K562 (cell line): ENCODE measurements at regions not wholly inside any gene's neighbourhood (a gene's known extent, or its start where the extent isn't known, plus 50 kb on each side); places are given as distances from the start of the nearest gene placed in this dataset.

ENCODE experiments used
- ATAC-seq: fragments of 200-7000 bp; cut with Tn5 transposase; 3 replicates; pipeline ENCODE4 v1.9.1; 2020; ENCODE audit warnings: moderate library complexity
- BruUV-seq: library from RNA; stranded (reverse); fragments of 400-500 nt; replicated peaks from 2 replicates; lab custom pipeline; 2021; lab: Mats Ljungman, UMichigan
- CTCF ChIA-PET: fragments of 300-600 bp; formaldehyde crosslinking; extraction: SDS; loops from one replicate; lab custom pipeline; 2021; ENCODE audit warnings: low intra/inter-chr PET ratio; lab: Yijun Ruan, JAX
- POLR2A ChIA-PET: fragments of 300-600, 350-650 bp; sonication (Branson Sonifier 250); formaldehyde crosslinking; extraction: SDS; loops from one replicate; lab custom pipeline; 2021; ENCODE audit warnings: antibody characterized with exemption, inconsistent platforms; lab: Yijun Ruan, JAX
- DNase-seq, 4 experiments: peaks; one replicate each; pipeline versions ENCODE4 v3.0.0 to v3.0.0-alpha.2; 2011 to 2018; ENCODE audit warnings: low spot score in 3 of 4, mixed read lengths in 3 of 4; ENCODE audit errors: extremely low read depth in 1 of 4
- FAIRE-seq: peaks from 2 replicates; lab custom pipeline; 2011; peaks lifted over from hg19 to GRCh38; lab: Jason Lieb, UNC
- H2AFZ ChIP-seq: 2 replicates; pipeline ENCODE4 v1.6.0; 2011; ENCODE audit warnings: low read depth, low read length, control low read depth, inconsistent platforms
- H3K27ac ChIP-seq: fragments of 200-600 bp; 3 replicates; pipeline ENCODE4 v1.8.0; 2011; ENCODE audit warnings: low read depth, mild to moderate bottlenecking, control low read depth, inconsistent platforms, low read length, moderate library complexity, mixed read lengths; ENCODE audit errors: extremely low read depth
- H3K27me3 ChIP-seq, 2 experiments: fragments of 300-600 bp in 1 of 2; 2 replicates in 1 of 2; 3 replicates in 1 of 2; pipeline versions ENCODE4 v1.6.0 to v1.8.0; 2011; ENCODE audit warnings: inconsistent platforms in 2 of 2, low read length in 2 of 2, mild to moderate bottlenecking in 1 of 2, mixed read lengths in 1 of 2, moderate library complexity in 1 of 2; ENCODE audit not compliant: control insufficient read depth in 2 of 2, insufficient read depth in 2 of 2
- H3K36me3 ChIP-seq: fragments of 300-600 bp; 3 replicates; pipeline ENCODE4 v1.8.0; 2011; ENCODE audit warnings: mild to moderate bottlenecking, low read length, inconsistent platforms; ENCODE audit not compliant: control insufficient read depth, insufficient read depth
- H3K4me1 ChIP-seq, 2 experiments: fragments of 200-600 bp in 1 of 2; replicated peaks in 1 of 2; 2 replicates in 1 of 2; 3 replicates in 1 of 2; pipeline versions ENCODE4 v1.5.1 to v1.8.0; 2011; ENCODE audit warnings: inconsistent platforms in 2 of 2, low read length in 2 of 2, mild to moderate bottlenecking in 1 of 2, mixed read lengths in 1 of 2, moderate library complexity in 1 of 2; ENCODE audit not compliant: control insufficient read depth in 2 of 2, insufficient read depth in 2 of 2
- H3K4me2 ChIP-seq: 2 replicates; pipeline ENCODE4 v1.6.1; 2011; ENCODE audit warnings: low read length, control low read depth, inconsistent platforms, mixed read lengths; ENCODE audit not compliant: insufficient read depth
- H3K4me3 ChIP-seq: fragments of 200-600 bp; sonication (generic), shearing (Covaris generic); 2 replicates; pipeline ENCODE4 v1.5.1; 2016; ENCODE audit warnings: control low read depth, inconsistent platforms
- H3K79me2 ChIP-seq: fragments of 200-600 bp; 3 replicates; pipeline ENCODE4 v1.8.0; 2011; ENCODE audit warnings: low read length, inconsistent platforms; ENCODE audit not compliant: control insufficient read depth, insufficient read depth
- H3K9ac ChIP-seq, 2 experiments: 2 replicates each; pipeline versions ENCODE4 v1.6.0 to v1.6.1; 2011; ENCODE audit warnings: low read depth in 2 of 2, low read length in 2 of 2, control low read depth in 1 of 2, inconsistent platforms in 1 of 2, mild to moderate bottlenecking in 1 of 2, mixed read lengths in 1 of 2; ENCODE audit not compliant: insufficient read depth in 1 of 2
- H3K9me1 ChIP-seq: one replicate; pipeline ENCODE4 v1.6.0; 2011; ENCODE audit warnings: inconsistent platforms, mild to moderate bottlenecking, low read length, moderate library complexity; ENCODE audit not compliant: control insufficient read depth, insufficient read depth
- H3K9me3 ChIP-seq: replicated peaks from 2 replicates; pipeline ENCODE4 v1.5.1; 2011; ENCODE audit warnings: low read depth, low read length, inconsistent platforms; ENCODE audit not compliant: control insufficient read depth, insufficient read depth
- H4K20me1 ChIP-seq: replicated peaks from 2 replicates; pipeline ENCODE4 v1.6.1; 2011; ENCODE audit warnings: low read length, inconsistent platforms, mixed read lengths; ENCODE audit not compliant: control insufficient read depth, insufficient read depth
- ARID1B ChIP-seq: fragments of 450-650 bp; IDR thresholded peaks from 2 replicates; pipeline ENCODE4 v1.6.1; 2016; ENCODE audit warnings: antibody characterized with exemption, mild to moderate bottlenecking, inconsistent platforms
- ARID4B ChIP-seq: sonication (generic); formaldehyde crosslinking; IDR thresholded peaks from 2 replicates; pipeline ENCODE4 v1.8.0; 2022; ENCODE audit warnings: mild to moderate bottlenecking, missing genetic modification reagents
- CAMTA2 ChIP-seq: fragments of 250-450 bp; sonication (Bioruptor Pico); conservative IDR thresholded peaks from 2 replicates; pipeline ENCODE4 v1.5.1; 2022
- DEAF1 ChIP-seq: fragments of 450-650 bp; formaldehyde crosslinking; IDR thresholded peaks from 2 replicates; pipeline ENCODE4 v1.4.0; 2020; ENCODE audit warnings: mild to moderate bottlenecking, moderate library complexity
- HDAC8 ChIP-seq: fragments of 450-650 bp; IDR thresholded peaks from 2 replicates; pipeline ENCODE4 v1.6.1; 2016; ENCODE audit warnings: mild to moderate bottlenecking, missing genetic modification characterization, moderate library complexity, missing compliant biosample characterization
- HMG20A ChIP-seq: fragments of 450-650 bp; formaldehyde crosslinking; conservative IDR thresholded peaks from 2 replicates; pipeline ENCODE4 v1.4.0; 2020; ENCODE audit warnings: mild to moderate bottlenecking, mixed read lengths
- JUN ChIP-seq, 2 experiments: sonication (generic) in 1 of 2; formaldehyde crosslinking in 1 of 2; IDR thresholded peaks; 2 replicates each; pipeline versions ENCODE4 v1.6.1 to v1.8.0; 2012 to 2022; ENCODE audit warnings: borderline replicate concordance in 2 of 2, mild to moderate bottlenecking in 2 of 2, improper control_type of control experiment in 1 of 2, low read depth in 1 of 2, low read length in 1 of 2, missing genetic modification reagents in 1 of 2
- SOX6 ChIP-seq: fragments of 450-650 bp; IDR thresholded peaks from 2 replicates; pipeline ENCODE4 v1.6.1; 2014; ENCODE audit warnings: mild to moderate bottlenecking
- SRF ChIP-seq, 2 experiments: fragments of 250-450, 450-650 bp in 1 of 2; sonication (Bioruptor Pico) in 1 of 2; sonication (generic) in 1 of 2; formaldehyde crosslinking; IDR thresholded peaks; 2 replicates each; pipeline versions ENCODE4 v1.5.0 to v1.5.1; 2020 to 2022; ENCODE audit warnings: mild to moderate bottlenecking in 1 of 2, missing genetic modification reagents in 1 of 2
- ZBTB34 ChIP-seq: fragments of 250-450 bp; sonication (Bioruptor Pico); IDR thresholded peaks from 2 replicates; pipeline ENCODE4 v1.8.0; 2021; ENCODE audit warnings: mild to moderate bottlenecking, moderate library complexity
- ZFX ChIP-seq: sonication (generic); formaldehyde crosslinking; IDR thresholded peaks from 2 replicates; pipeline ENCODE4 v1.8.0; 2022; ENCODE audit warnings: mild to moderate bottlenecking, missing genetic modification reagents, moderate library complexity
- WGBS: fragments of 100-300 bp; shearing (Covaris generic); methylation state at CpG from one replicate; pipeline ENCODE4 v1.1.6; 2016; ENCODE audit warnings: low coverage, mixed read lengths; ENCODE audit not compliant: insufficient coverage; ENCODE audit errors: missing lambda C conversion rate; 5-methylcytosine and 5-hydroxymethylcytosine counted together
- in situ Hi-C: fragments of 300-500 bp; cut with MboI; formaldehyde crosslinking; loops from 4 replicates; pipeline ENCODE4 v1.15.0; 2018; ENCODE audit warnings: inconsistent platforms, mixed read lengths
- intact Hi-C: fragments of 100-400 bp; cut with micrococcal nuclease; formaldehyde crosslinking; loops from 2 replicates; pipeline ENCODE4 v1.14.2; 2022

GRCh38 chr13:78909276-78909675, 250.3 kb upstream of the OBI1 start (continued):
- no peak for TF ChIP-seq ARID4B (CRISPR knock-in tag)

GRCh38 chr13:78907006-78907405, 248.1 kb upstream of the OBI1 start:
- intact Hi-C loops (no loop called here), in situ Hi-C loops (no loop called here)
- H3K4me3 ChIP-seq: no peak overlapping the region
- H3K79me2 ChIP-seq: no peaks in the 10 kb centered on the region
- H3K27ac ChIP-seq: no peak overlapping the region
- H4K20me1 ChIP-seq: no peaks in the 10 kb centered on the region
- DNase-seq: no peak
- ATAC-seq: no peak
- H3K9ac ChIP-seq: no peak overlapping the region
- CTCF ChIA-PET: no interaction called here
- H3K36me3 ChIP-seq: no peaks in the 10 kb centered on the region
- H3K27me3 ChIP-seq: no peaks in the 10 kb centered on the region
- H3K4me1 ChIP-seq: no peaks in the 10 kb centered on the region
- no peaks in the 10 kb centered on the region for H3K9me1 ChIP-seq
- no peaks in the 10 kb centered on the region for H3K9me3 ChIP-seq
- 4% methylated on average over 5 of the region's 5 CpGs for WGBS
- no TSS peak for BruUV-seq
- H3K4me2 ChIP-seq: no peak overlapping the region
- FAIRE-seq: no peak
- TF ChIP-seq ZBTB34 (CRISPR knock-in tag): no peak
- TF ChIP-seq JUN (IDR thresholded peaks at IDR 0.05; ENCODE audit: borderline replicate concordance, low read depth, low read length): no peak
- no peak for TF ChIP-seq JUN (CRISPR knock-in tag; IDR thresholded peaks at IDR 0.05; ENCODE audit: borderline replicate concordance)
- TF ChIP-seq ZFX (CRISPR knock-in tag): no peak
- TF ChIP-seq SRF (CRISPR knock-in tag; IDR thresholded peaks at IDR 0.05): no peak
- no peak for TF ChIP-seq CAMTA2
- no peak for TF ChIP-seq HDAC8
- no peak for TF ChIP-seq SOX6
- TF ChIP-seq HMG20A (CRISPR knock-in tag): no peak
- TF ChIP-seq ARID1B: no peak
- TF ChIP-seq DEAF1 (CRISPR knock-in tag): no peak
- POLR2A ChIA-PET: no interaction called here
- no peak overlapping the region for H2AFZ ChIP-seq
